ENCODE measurements at regions not wholly inside any gene's neighbourhood (a gene's known extent, or its start where the extent isn't known, plus 50 kb on each side); places are given as distances from the start of the nearest gene placed in this dataset.

GRCh38 chr6:151723152-151723551, 84.3 kb upstream of the ESR1 start:
- TF ChIP-seq, protein P1, sequence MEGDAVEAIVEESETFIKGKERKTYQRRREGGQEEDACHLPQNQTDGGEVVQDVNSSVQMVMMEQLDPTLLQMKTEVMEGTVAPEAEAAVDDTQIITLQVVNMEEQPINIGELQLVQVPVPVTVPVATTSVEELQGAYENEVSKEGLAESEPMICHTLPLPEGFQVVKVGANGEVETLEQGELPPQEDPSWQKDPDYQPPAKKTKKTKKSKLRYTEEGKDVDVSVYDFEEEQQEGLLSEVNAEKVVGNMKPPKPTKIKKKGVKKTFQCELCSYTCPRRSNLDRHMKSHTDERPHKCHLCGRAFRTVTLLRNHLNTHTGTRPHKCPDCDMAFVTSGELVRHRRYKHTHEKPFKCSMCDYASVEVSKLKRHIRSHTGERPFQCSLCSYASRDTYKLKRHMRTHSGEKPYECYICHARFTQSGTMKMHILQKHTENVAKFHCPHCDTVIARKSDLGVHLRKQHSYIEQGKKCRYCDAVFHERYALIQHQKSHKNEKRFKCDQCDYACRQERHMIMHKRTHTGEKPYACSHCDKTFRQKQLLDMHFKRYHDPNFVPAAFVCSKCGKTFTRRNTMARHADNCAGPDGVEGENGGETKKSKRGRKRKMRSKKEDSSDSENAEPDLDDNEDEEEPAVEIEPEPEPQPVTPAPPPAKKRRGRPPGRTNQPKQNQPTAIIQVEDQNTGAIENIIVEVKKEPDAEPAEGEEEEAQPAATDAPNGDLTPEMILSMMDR (IDR thresholded peaks at IDR 0.05), result no peak
- TF ChIP-seq POLR2A (IDR thresholded peaks at IDR 0.05), result no peak

Measured in body of pancreas (tissue), 4 donors.